Endothelial cell (in vitro differentiated cells): ENCODE measurements at regions not wholly inside any gene's neighbourhood (a gene's known extent, or its start where the extent isn't known, plus 50 kb on each side); places are given as distances from the start of the nearest gene placed in this dataset.
"Not testable (repeated sequence)": the region's sequence is repeated elsewhere in the genome, so short reads cannot be mapped to it uniquely, and the experiment has no call there.

Source experiments
- DNase-seq: peaks from one replicate; pipeline ENCODE4 v3.0.0; 2021; ENCODE audit warnings: low spot score
- H3K27ac Mint-ChIP-seq: one replicate; pipeline ENCODE4 v1.8.0; 2021; ENCODE audit warnings: mixed read lengths, inconsistent platforms; ENCODE audit not compliant: unreplicated experiment
- H3K27me3 Mint-ChIP-seq: one replicate; pipeline ENCODE4 v1.8.0; 2021; ENCODE audit warnings: mild to moderate bottlenecking, moderate library complexity, mixed read lengths, inconsistent platforms; ENCODE audit not compliant: unreplicated experiment
- H3K36me3 Mint-ChIP-seq: one replicate; pipeline ENCODE4 v1.8.0; 2021; ENCODE audit warnings: mild to moderate bottlenecking, low read depth, mixed read lengths, inconsistent platforms; ENCODE audit not compliant: unreplicated experiment
- H3K4me1 Mint-ChIP-seq: one replicate; pipeline ENCODE4 v1.8.0; 2021; ENCODE audit warnings: mild to moderate bottlenecking, mixed read lengths, inconsistent platforms; ENCODE audit not compliant: unreplicated experiment
- H3K4me3 Mint-ChIP-seq: one replicate; pipeline ENCODE4 v1.8.0; 2021; ENCODE audit warnings: mild to moderate bottlenecking, mixed read lengths, inconsistent platforms; ENCODE audit not compliant: unreplicated experiment
- H3K9me3 Mint-ChIP-seq: one replicate; pipeline ENCODE4 v1.8.0; 2021; ENCODE audit warnings: mixed read lengths, inconsistent platforms; ENCODE audit not compliant: unreplicated experiment
- TF ChIP-seq, protein P1 (sequence below): fragments of 200-600 bp; sonication (generic); IDR thresholded peaks from one replicate; pipeline ENCODE4 v1.5.0; 2021; ENCODE audit warnings: antibody characterized with exemption; ENCODE audit not compliant: unreplicated experiment

DNA sequence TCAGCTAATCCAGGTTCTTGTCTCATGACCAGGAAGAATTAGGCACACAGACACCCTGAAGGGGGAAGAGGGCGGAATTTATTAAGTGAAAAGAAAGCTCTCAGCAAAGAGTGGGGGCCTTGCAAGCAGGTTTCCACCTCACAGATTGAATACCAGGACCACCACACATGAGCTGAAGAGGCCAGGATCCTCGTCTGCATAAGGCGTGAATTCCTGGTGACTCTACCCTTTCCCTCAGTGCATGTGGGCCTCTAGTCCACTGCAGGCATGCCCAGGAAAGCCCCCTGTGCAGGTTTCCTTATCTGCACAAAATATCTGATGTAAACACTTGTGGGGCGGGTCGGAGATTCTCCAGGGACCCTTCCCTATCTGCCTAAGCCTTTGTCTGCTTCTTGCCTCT lies 782.1 kb upstream of the LRRN3 start:
- TF ChIP-seq, protein P1, sequence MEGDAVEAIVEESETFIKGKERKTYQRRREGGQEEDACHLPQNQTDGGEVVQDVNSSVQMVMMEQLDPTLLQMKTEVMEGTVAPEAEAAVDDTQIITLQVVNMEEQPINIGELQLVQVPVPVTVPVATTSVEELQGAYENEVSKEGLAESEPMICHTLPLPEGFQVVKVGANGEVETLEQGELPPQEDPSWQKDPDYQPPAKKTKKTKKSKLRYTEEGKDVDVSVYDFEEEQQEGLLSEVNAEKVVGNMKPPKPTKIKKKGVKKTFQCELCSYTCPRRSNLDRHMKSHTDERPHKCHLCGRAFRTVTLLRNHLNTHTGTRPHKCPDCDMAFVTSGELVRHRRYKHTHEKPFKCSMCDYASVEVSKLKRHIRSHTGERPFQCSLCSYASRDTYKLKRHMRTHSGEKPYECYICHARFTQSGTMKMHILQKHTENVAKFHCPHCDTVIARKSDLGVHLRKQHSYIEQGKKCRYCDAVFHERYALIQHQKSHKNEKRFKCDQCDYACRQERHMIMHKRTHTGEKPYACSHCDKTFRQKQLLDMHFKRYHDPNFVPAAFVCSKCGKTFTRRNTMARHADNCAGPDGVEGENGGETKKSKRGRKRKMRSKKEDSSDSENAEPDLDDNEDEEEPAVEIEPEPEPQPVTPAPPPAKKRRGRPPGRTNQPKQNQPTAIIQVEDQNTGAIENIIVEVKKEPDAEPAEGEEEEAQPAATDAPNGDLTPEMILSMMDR, result no peak
- Mint-ChIP-seq H3K9me3 (no peaks in the 10 kb centered on the region), H3K27ac (no peak overlapping the region), H3K4me1 (no peaks in the 10 kb centered on the region), H3K4me3 (no peak overlapping the region), H3K36me3 (no peaks in the 10 kb centered on the region), H3K27me3 (peaks cover 1% of the 10 kb centered on the region)
- no peak for DNase-seq

DNA sequence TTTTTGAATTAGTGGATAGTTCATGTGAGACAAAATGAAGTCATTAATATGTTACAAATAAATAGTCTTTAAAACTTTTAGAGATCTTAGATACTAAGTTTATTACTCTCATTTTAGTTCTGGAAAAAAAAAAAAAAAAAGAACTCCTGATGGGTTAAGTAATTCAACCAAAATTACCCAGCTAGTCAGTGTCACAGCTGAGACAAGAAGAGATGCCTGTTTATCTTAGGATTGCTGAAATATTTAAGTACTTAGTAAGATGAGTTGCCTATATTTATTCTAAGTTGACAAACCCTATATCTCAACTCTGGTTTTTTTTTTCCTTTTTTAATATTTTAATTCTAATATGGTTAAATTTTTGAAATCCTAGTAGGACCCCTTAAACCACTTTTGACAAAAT lies 781.0 kb upstream of the LRRN3 start:
- no peaks in the 10 kb centered on the region for H3K4me1 Mint-ChIP-seq
- no peak overlapping the region for H3K4me3 Mint-ChIP-seq
- H3K36me3 Mint-ChIP-seq, result no peaks in the 10 kb centered on the region

DNA sequence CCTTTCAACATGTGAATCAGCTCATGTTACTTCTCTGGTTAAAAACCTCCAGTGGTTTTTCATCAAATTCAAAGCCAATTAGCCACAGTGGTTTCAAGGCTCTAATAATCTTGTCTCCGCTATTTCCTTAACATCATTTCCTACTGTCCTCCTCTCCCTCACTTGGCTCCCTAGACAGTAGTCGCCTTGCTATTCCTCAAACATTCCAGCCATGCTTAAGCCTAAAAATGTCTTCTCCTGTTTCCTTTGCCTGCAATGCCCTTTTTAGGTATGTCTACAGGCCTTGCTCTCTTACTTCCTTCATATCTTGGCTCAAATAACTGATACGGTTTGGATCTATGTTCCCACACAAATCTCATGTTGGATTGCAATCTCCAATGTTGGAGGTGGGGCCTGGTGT lies 779.4 kb upstream of the LRRN3 start:
- Mint-ChIP-seq H3K9me3 (no peaks in the 10 kb centered on the region), H3K4me3 (no peak overlapping the region), H3K27me3 (peaks cover 1% of the 10 kb centered on the region), H3K4me1 (no peaks in the 10 kb centered on the region), H3K36me3 (peaks cover 1% of the 10 kb centered on the region), H3K27ac (no peak overlapping the region)
- TF ChIP-seq, protein P1, result no peak
- no peak for DNase-seq

More for the DNA sequence above, 781.0 kb upstream of the LRRN3 start:
- Mint-ChIP-seq H3K27me3 (peaks cover 1% of the 10 kb centered on the region), H3K9me3 (no peaks in the 10 kb centered on the region), H3K27ac (no peak overlapping the region)
- no peak for DNase-seq
- TF ChIP-seq, protein P1, result no peak

DNA sequence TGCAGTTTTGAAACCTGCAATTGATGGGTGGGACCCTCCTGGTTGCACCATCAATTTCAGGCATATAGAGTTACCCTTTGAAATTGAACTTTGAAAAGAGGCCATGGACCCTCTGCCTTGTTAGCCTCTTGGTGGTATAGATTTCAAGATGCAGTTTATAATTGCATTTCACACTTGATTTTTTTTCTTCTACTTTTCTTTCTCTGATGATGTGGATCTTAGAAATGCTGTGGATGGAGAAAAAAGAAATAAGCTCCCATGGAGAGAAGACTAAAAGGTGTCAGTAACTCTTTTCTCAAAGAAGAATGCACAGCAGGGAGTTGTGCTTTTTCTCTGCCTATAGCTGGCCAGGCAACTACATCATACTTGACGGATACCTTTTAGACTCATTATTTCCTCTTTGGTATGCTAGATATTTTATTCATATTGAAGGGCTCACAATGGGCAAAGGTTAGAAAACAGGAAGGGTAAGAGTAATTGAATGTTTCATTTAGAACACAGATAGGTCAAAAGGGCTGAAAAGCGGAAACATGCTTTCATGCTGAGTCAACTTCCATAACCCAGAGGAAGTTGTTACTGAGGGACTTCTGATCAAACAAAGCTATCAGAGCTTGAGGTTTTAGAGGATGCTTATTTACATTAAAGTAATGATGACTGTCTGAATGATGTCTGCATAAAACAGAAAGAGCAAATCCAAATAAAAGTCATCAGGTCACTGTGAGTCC lies 773.2 kb upstream of the LRRN3 start:
- Mint-ChIP-seq H3K9me3 (no peaks in the 10 kb centered on the region), H3K4me3 (no peak overlapping the region), H3K4me1 (peaks cover 7% of the 10 kb centered on the region), H3K27ac (no peak overlapping the region), H3K36me3 (peaks cover 4% of the 10 kb centered on the region), H3K27me3 (peaks cover 2% of the 10 kb centered on the region)
- no peak for DNase-seq
- TF ChIP-seq, protein P1, result no peak

DNA sequence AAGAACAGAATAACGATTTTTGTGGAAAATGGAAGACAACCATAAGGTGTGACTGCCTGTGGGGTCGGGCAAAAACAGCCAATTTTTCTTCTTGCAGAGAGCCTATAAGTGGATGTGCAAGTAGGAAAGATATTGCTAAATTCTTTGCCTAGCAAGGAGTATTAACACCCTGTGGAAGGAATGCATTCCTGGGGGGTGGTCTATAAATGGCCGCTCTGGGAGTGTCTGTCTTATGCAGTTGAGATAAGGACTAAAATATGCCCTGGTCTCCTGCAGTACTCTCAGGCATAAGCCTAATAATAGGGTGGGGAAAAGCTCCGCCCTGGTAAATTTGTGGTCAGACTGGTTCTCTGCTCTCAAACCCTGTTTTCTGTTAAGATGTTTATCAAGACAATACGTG lies 770.6 kb upstream of the LRRN3 start:
- not testable (repeated sequence) for H3K27ac Mint-ChIP-seq, H3K36me3 Mint-ChIP-seq, H3K9me3 Mint-ChIP-seq, H3K4me1 Mint-ChIP-seq, H3K4me3 Mint-ChIP-seq, DNase-seq, H3K27me3 Mint-ChIP-seq
